Prostate gland (tissue), 2 donors: ENCODE measurements at regions not wholly inside any gene's neighbourhood (a gene's known extent, or its start where the extent isn't known, plus 50 kb on each side); places are given as distances from the start of the nearest gene placed in this dataset.

Source experiments
- DNase-seq: peaks from one replicate; pipeline ENCODE4 v3.0.0-alpha.2; 2019; ENCODE audit warnings: low spot score
- H3K27ac ChIP-seq, 2 donors: fragments of 200-600 bp; sonication (generic); 2 replicates each; pipeline ENCODE4 v1.5.1; 2017 to 2019
- H3K27me3 ChIP-seq: fragments of 200-600 bp; sonication (generic); replicated peaks from 2 replicates; pipeline ENCODE4 v1.5.1; 2019; ENCODE audit not compliant: insufficient read depth
- H3K36me3 ChIP-seq, 2 donors: fragments of 200-600 bp; sonication (generic); 1 replicate in 1 of 2; 2 replicates in 1 of 2; pipeline versions ENCODE4 v1.5.1 to v1.8.1; 2017 to 2019
- H3K4me1 ChIP-seq: fragments of 200-600 bp; sonication (generic); replicated peaks from 2 replicates; pipeline ENCODE4 v1.5.1; 2019
- H3K4me3 ChIP-seq, 2 donors: fragments of 200-600 bp; sonication (generic); 2 replicates each; pipeline ENCODE4 v1.5.1; 2017 to 2019
- H3K9me3 ChIP-seq: fragments of 200-600 bp; sonication (generic); 2 replicates; pipeline ENCODE4 v1.5.1; 2017
- POLR2A ChIP-seq: fragments of 450-650 bp; IDR thresholded peaks from one replicate; pipeline ENCODE4 v1.6.1; 2016; ENCODE audit warnings: antibody characterized with exemption, mild to moderate bottlenecking
- POLR2AphosphoS5 ChIP-seq: sonication (generic); formaldehyde crosslinking; IDR thresholded peaks from one replicate; pipeline ENCODE4 v1.6.1; 2017; ENCODE audit warnings: antibody characterized with exemption
- WGBS: methylation state at CpG from one replicate; pipeline ENCODE4 v1.1.5; 2018; 5-methylcytosine and 5-hydroxymethylcytosine counted together
- intact Hi-C: fragments of 100-400 bp; cut with DNase I; formaldehyde crosslinking; loops from one replicate; pipeline ENCODE4 v1.14.2; 2022
- TF ChIP-seq, protein P1 (sequence below), 4 experiments: fragments of 200-600 bp in 2 of 4; fragments of 450-650 bp in 2 of 4; sonication (generic) in 2 of 4; IDR thresholded peaks; 1 replicate in 3 of 4; 2 replicates in 1 of 4; pipeline ENCODE4 v1.5.1; 2016 to 2019; ENCODE audit warnings: antibody characterized with exemption in 4 of 4, mild to moderate bottlenecking in 2 of 4, moderate library complexity in 2 of 4

- H3K4me3 ChIP-seq, result no peak overlapping the region
- H3K36me3 ChIP-seq, result no peaks in the 10 kb centered on the region
- no peak overlapping the region for H3K27ac ChIP-seq
- WGBS, result 82% methylated on average over 5 of the region's 5 CpGs
- no peak for DNase-seq
- H3K4me1 ChIP-seq, result no peaks in the 10 kb centered on the region
- no peak for TF ChIP-seq POLR2A
- TF ChIP-seq, protein P1, sequence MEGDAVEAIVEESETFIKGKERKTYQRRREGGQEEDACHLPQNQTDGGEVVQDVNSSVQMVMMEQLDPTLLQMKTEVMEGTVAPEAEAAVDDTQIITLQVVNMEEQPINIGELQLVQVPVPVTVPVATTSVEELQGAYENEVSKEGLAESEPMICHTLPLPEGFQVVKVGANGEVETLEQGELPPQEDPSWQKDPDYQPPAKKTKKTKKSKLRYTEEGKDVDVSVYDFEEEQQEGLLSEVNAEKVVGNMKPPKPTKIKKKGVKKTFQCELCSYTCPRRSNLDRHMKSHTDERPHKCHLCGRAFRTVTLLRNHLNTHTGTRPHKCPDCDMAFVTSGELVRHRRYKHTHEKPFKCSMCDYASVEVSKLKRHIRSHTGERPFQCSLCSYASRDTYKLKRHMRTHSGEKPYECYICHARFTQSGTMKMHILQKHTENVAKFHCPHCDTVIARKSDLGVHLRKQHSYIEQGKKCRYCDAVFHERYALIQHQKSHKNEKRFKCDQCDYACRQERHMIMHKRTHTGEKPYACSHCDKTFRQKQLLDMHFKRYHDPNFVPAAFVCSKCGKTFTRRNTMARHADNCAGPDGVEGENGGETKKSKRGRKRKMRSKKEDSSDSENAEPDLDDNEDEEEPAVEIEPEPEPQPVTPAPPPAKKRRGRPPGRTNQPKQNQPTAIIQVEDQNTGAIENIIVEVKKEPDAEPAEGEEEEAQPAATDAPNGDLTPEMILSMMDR (IDR thresholded peaks at IDR 0.05), result no peak
- no peak for TF ChIP-seq POLR2AphosphoS5
- intact Hi-C loops, result no loop called here
- peaks cover 3% of the 10 kb centered on the region for H3K27me3 ChIP-seq
- no peaks in the 10 kb centered on the region for H3K9me3 ChIP-seq
Measured at GRCh38 chr16:87092958-87093357, 224.2 kb downstream of the C16orf95 start.

- Histone ChIP-seq H3K4me3 (no peak overlapping the region), H3K27me3 (peaks cover 3% of the 10 kb centered on the region), H3K9me3 (no peaks in the 10 kb centered on the region), H3K4me1 (no peaks in the 10 kb centered on the region), H3K36me3 (no peaks in the 10 kb centered on the region), H3K27ac (no peak overlapping the region)
- intact Hi-C loops, result no loop called here
- TF ChIP-seq POLR2AphosphoS5 (no peak), POLR2A (no peak)
- TF ChIP-seq, protein P1 (IDR thresholded peaks at IDR 0.05), result no peak
- WGBS, result 80% methylated on average over 18 of the region's 18 CpGs
- no peak for DNase-seq
Measured at GRCh38 chr16:87093804-87094555, 223.2 kb downstream of the C16orf95 start.

- no peak overlapping the region for H3K4me3 ChIP-seq
- H3K27ac ChIP-seq, result no peak overlapping the region
- TF ChIP-seq POLR2AphosphoS5, result no peak
- WGBS, result 80% methylated on average over 5 of the region's 5 CpGs
- H3K9me3 ChIP-seq, result no peaks in the 10 kb centered on the region
- H3K4me1 ChIP-seq, result no peaks in the 10 kb centered on the region
- peaks cover 3% of the 10 kb centered on the region for H3K27me3 ChIP-seq
- intact Hi-C loops, result no loop called here
- DNase-seq, result no peak
- H3K36me3 ChIP-seq, result no peaks in the 10 kb centered on the region
Measured at GRCh38 chr16:87094556-87094865, 222.7 kb downstream of the C16orf95 start.

- Histone ChIP-seq H3K27me3 (peaks cover 3% of the 10 kb centered on the region), H3K27ac (no peak overlapping the region)
- no peak for DNase-seq
Measured at GRCh38 chr16:87095271-87095670, 221.9 kb downstream of the C16orf95 start.

GRCh38 chr16:87096746-87097333 is 220.4 kb downstream of the C16orf95 start:
- Histone ChIP-seq H3K9me3 (no peaks in the 10 kb centered on the region), H3K27me3 (peaks cover 3% of the 10 kb centered on the region), H3K4me3 (no peak overlapping the region), H3K36me3 (no peaks in the 10 kb centered on the region), H3K27ac (no peak overlapping the region), H3K4me1 (no peaks in the 10 kb centered on the region)
- WGBS, result 86% methylated on average over 11 of the region's 11 CpGs
- intact Hi-C loops, result no loop called here
- DNase-seq, result no peak
- TF ChIP-seq POLR2AphosphoS5, result no peak
- TF ChIP-seq, protein P1 (IDR thresholded peaks at IDR 0.05), result no peak
- TF ChIP-seq POLR2A, result no peak

More at GRCh38 chr16:87095271-87095670, 221.9 kb downstream of the C16orf95 start:
- WGBS, result 54% methylated on average over 5 of the region's 5 CpGs
- Histone ChIP-seq H3K4me1 (no peaks in the 10 kb centered on the region), H3K9me3 (no peaks in the 10 kb centered on the region), H3K36me3 (no peaks in the 10 kb centered on the region), H3K4me3 (no peak overlapping the region)
- TF ChIP-seq POLR2A, result no peak
- TF ChIP-seq, protein P1 (IDR thresholded peaks at IDR 0.05), result no peak
- no peak for TF ChIP-seq POLR2AphosphoS5
- intact Hi-C loops, result no loop called here
